ENCODE measurements at regions not wholly inside any gene's neighbourhood (a gene's known extent, or its start where the extent isn't known, plus 50 kb on each side); places are given as distances from the start of the nearest gene placed in this dataset.

GRCh38 chr1:234710936-234711724 lies 101.2 kb upstream of the IRF2BP2 start:
- Histone ChIP-seq H3K9me3 (ENCODE audit: low read length) (no peaks in the 10 kb centered on the region), H3K4me2 (ENCODE audit: low read length) (no peak overlapping the region), H3K9ac (ENCODE audit: low read length) (no peak overlapping the region), H3K27me3 (ENCODE audit: insufficient read depth, low read length) (no peaks in the 10 kb centered on the region), H4K20me1 (ENCODE audit: insufficient read depth, low read length) (no peaks in the 10 kb centered on the region), H3K4me1 (ENCODE audit: insufficient read depth, low read length, severe bottlenecking) (peaks cover 4% of the 10 kb centered on the region), H3K79me2 (ENCODE audit: insufficient read depth, low read length) (no peaks in the 10 kb centered on the region), H3K9me2 (ENCODE audit: low read depth, low read length) (no peaks in the 10 kb centered on the region), H3F3A (ENCODE audit: insufficient read depth, low read length) (no peaks in the 10 kb centered on the region), H2AFZ (ENCODE audit: low read length) (no peak overlapping the region), H3K4me3 (ENCODE audit: low read depth, low read length, poor library complexity, severe bottlenecking) (no peak overlapping the region), H3K27ac (ENCODE audit: low read depth, low read length, poor library complexity, severe bottlenecking) (no peak overlapping the region), H3K36me3 (ENCODE audit: insufficient read depth, low read length) (no peaks in the 10 kb centered on the region; the same call in 1 of the 2 replicates)
- TF ChIP-seq CTCF (IDR thresholded peaks at IDR 0.05; ENCODE audit: low read length) (no peak), EZH2 (IDR thresholded peaks at IDR 0.05; ENCODE audit: borderline replicate concordance, low read length) (no peak)

DNA sequence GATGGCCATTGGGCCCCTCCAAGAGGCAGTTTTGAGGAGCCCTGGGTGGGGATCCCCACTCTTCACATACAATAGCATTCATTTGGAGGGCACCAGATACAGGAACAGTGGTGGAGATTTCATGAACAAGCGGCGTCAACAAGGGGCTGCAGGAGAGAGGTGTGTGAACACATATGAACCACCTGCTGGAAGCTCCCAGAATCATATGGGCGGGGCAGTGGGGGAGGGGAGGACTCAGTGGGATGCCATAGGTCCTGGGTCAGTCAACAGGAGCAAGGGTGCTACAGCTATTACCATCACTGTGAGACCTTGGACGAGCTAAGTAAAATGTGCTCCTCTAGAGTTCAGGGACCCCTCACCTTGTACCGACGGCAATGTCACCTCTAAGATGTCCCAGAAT lies 100.4 kb upstream of the IRF2BP2 start:
- Histone ChIP-seq H3K79me2 (ENCODE audit: insufficient read depth, low read length) (no peaks in the 10 kb centered on the region), H3K4me2 (ENCODE audit: low read length) (no peak overlapping the region), H3K4me1 (ENCODE audit: insufficient read depth, low read length, severe bottlenecking) (no peaks in the 10 kb centered on the region), H3K9me3 (ENCODE audit: low read length) (no peaks in the 10 kb centered on the region), H3K27me3 (ENCODE audit: insufficient read depth, low read length) (no peaks in the 10 kb centered on the region), H3K9ac (ENCODE audit: low read length) (no peak overlapping the region), H3K4me3 (ENCODE audit: low read depth, low read length, poor library complexity, severe bottlenecking) (no peak overlapping the region), H4K20me1 (ENCODE audit: insufficient read depth, low read length) (no peaks in the 10 kb centered on the region), H3F3A (ENCODE audit: insufficient read depth, low read length) (no peaks in the 10 kb centered on the region), H3K9me2 (ENCODE audit: low read depth, low read length) (no peaks in the 10 kb centered on the region), H3K36me3 (ENCODE audit: insufficient read depth, low read length) (no peaks in the 10 kb centered on the region; the same call in 1 of the 2 replicates), H3K27ac (ENCODE audit: low read depth, low read length, poor library complexity, severe bottlenecking) (no peak overlapping the region), H2AFZ (ENCODE audit: low read length) (no peak overlapping the region)
- no peak for TF ChIP-seq EZH2 (IDR thresholded peaks at IDR 0.05; ENCODE audit: borderline replicate concordance, low read length)

GRCh38 chr1:234709473-234710228 lies 99.7 kb upstream of the IRF2BP2 start:
- Histone ChIP-seq H3K4me1 (ENCODE audit: insufficient read depth, low read length, severe bottlenecking) (no peaks in the 10 kb centered on the region), H3K36me3 (ENCODE audit: insufficient read depth, low read length) (no peaks in the 10 kb centered on the region; the same call in 1 of the 2 replicates), H3K4me3 (ENCODE audit: low read depth, low read length, poor library complexity, severe bottlenecking) (no peak overlapping the region), H3K27me3 (ENCODE audit: insufficient read depth, low read length) (no peaks in the 10 kb centered on the region), H3K9ac (ENCODE audit: low read length) (no peak overlapping the region), H2AFZ (ENCODE audit: low read length) (no peak overlapping the region), H3K79me2 (ENCODE audit: insufficient read depth, low read length) (no peaks in the 10 kb centered on the region), H3K4me2 (ENCODE audit: low read length) (no peak overlapping the region), H3K27ac (ENCODE audit: low read depth, low read length, poor library complexity, severe bottlenecking) (no peak overlapping the region), H3K9me3 (ENCODE audit: low read length) (no peaks in the 10 kb centered on the region), H3F3A (ENCODE audit: insufficient read depth, low read length) (no peaks in the 10 kb centered on the region), H3K9me2 (ENCODE audit: low read depth, low read length) (no peaks in the 10 kb centered on the region), H4K20me1 (ENCODE audit: insufficient read depth, low read length) (no peaks in the 10 kb centered on the region)
- TF ChIP-seq EZH2 (IDR thresholded peaks at IDR 0.05; ENCODE audit: borderline replicate concordance, low read length) (no peak), CTCF (IDR thresholded peaks at IDR 0.05; ENCODE audit: low read length) (no peak)
